Uterus (tissue), 2 donors: ENCODE measurements at regions not wholly inside any gene's neighbourhood (a gene's known extent, or its start where the extent isn't known, plus 50 kb on each side); places are given as distances from the start of the nearest gene placed in this dataset.

ENCODE experiments used
- POLR2A ChIP-seq, 2 donors: fragments of 450-650 bp; IDR thresholded peaks; one replicate each; pipeline ENCODE4 v1.6.1; 2016; ENCODE audit warnings: antibody characterized with exemption in 2 of 2, mild to moderate bottlenecking in 1 of 2, moderate library complexity in 1 of 2
- TF ChIP-seq, protein P1 (sequence below), 4 experiments: fragments of 200-600 bp in 2 of 4; fragments of 450-650 bp in 2 of 4; sonication (generic) in 2 of 4; IDR thresholded peaks; one replicate each; pipeline ENCODE4 v1.5.1; 2016 to 2019; ENCODE audit warnings: antibody characterized with exemption in 4 of 4, mild to moderate bottlenecking in 2 of 4, moderate library complexity in 1 of 4

DNA sequence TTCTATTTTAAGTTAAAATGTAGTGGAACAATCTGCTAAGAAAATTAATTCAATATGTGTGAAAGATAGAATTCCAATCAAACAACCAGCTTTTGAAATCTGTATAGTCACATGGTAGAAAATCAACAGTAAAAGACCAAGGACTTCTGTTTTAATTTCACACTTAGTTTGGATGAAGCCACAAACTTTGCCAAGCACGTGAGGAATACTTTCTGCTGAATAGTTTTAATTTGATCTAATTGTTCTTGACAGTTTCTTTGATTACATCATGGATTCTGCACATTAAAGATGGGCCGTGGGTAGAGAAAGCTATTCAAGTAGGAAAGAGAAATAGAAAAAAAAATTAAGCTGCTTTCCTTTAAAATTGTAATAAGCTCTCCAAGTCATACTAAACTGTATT, 137.9 kb upstream of the FAM241A start:
- TF ChIP-seq, protein P1, sequence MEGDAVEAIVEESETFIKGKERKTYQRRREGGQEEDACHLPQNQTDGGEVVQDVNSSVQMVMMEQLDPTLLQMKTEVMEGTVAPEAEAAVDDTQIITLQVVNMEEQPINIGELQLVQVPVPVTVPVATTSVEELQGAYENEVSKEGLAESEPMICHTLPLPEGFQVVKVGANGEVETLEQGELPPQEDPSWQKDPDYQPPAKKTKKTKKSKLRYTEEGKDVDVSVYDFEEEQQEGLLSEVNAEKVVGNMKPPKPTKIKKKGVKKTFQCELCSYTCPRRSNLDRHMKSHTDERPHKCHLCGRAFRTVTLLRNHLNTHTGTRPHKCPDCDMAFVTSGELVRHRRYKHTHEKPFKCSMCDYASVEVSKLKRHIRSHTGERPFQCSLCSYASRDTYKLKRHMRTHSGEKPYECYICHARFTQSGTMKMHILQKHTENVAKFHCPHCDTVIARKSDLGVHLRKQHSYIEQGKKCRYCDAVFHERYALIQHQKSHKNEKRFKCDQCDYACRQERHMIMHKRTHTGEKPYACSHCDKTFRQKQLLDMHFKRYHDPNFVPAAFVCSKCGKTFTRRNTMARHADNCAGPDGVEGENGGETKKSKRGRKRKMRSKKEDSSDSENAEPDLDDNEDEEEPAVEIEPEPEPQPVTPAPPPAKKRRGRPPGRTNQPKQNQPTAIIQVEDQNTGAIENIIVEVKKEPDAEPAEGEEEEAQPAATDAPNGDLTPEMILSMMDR (IDR thresholded peaks at IDR 0.05) = no peak
- TF ChIP-seq POLR2A (IDR thresholded peaks at IDR 0.05) = no peak
